ENCODE measurements at regions not wholly inside any gene's neighbourhood (a gene's known extent, or its start where the extent isn't known, plus 50 kb on each side); places are given as distances from the start of the nearest gene placed in this dataset.

DNA sequence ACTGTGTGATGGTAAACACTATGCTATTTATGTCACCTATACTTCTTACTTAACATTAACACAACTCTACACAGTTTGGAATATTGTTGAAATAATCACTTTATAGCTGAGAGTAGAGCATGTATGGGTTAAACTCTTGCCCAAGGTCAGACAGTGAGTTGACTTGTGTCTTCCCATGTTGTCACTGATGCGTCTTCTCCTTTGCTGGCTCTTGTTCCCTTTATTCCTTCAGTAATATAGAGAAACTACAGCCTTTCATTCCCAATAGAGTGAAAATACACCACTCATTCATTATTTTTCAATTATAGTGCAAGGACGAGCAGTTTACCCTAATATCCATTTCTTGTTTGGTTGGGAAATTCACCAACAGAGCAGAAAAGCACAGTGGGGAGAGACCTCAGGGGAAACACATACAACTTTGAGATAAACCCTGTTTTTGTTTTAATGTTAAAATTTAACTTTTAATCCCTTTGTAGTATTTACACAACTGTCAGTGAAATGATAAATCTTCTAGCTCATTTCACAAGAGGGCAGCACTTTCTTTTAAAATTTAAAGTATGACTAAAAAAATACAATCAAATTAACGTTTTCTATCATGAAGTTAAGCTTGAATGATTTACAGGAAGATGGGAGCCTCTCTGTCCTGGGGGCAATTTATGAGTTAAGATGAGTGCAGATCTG, 363.0 kb downstream of the UTRN start (continued):
- TF ChIP-seq, protein P1, sequence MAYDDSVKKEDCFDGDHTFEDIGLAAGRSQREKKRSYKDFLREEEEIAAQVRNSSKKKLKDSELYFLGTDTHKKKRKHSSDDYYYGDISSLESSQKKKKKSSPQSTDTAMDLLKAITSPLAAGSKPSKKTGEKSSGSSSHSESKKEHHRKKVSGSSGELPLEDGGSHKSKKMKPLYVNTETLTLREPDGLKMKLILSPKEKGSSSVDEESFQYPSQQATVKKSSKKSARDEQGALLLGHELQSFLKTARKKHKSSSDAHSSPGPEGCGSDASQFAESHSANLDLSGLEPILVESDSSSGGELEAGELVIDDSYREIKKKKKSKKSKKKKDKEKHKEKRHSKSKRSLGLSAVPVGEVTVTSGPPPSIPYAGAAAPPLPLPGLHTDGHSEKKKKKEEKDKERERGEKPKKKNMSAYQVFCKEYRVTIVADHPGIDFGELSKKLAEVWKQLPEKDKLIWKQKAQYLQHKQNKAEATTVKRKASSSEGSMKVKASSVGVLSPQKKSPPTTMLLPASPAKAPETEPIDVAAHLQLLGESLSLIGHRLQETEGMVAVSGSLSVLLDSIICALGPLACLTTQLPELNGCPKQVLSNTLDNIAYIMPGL (CRISPR knock-in tag; IDR thresholded peaks at IDR 0.05; ENCODE audit: borderline replicate concordance in 1 of 2, low read depth in 1 of 2): no peak; a peak in 1 of 4 replicates
- TF ChIP-seq NFATC3 (CRISPR knock-in tag; IDR thresholded peaks at IDR 0.05): no peak
- no peak for TF ChIP-seq NFKB2 (CRISPR knock-in tag; IDR thresholded peaks at IDR 0.05; ENCODE audit: borderline replicate concordance)
- no peak; the same call in 1 of the 2 replicates for TF ChIP-seq MIXL1 (CRISPR knock-in tag; IDR thresholded peaks at IDR 0.05)
- TF ChIP-seq U2AF1 (optimal IDR thresholded peaks at IDR 0.05; ENCODE audit: low read depth, low read length): no peak
- TF ChIP-seq RFX5 (IDR thresholded peaks at IDR 0.05; ENCODE audit: low read depth, low read length): no peak
- no peak for TF ChIP-seq ZNF12 (CRISPR knock-in tag; IDR thresholded peaks at IDR 0.05)
- TF ChIP-seq, protein P2, sequence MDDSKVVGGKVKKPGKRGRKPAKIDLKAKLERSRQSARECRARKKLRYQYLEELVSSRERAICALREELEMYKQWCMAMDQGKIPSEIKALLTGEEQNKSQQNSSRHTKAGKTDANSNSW (CRISPR knock-in tag; IDR thresholded peaks at IDR 0.05; ENCODE audit: borderline replicate concordance): no peak
- no peak for TF ChIP-seq ZNF761 (CRISPR knock-in tag; conservative IDR thresholded peaks at IDR 0.05)
- no peak for TF ChIP-seq PAWR (CRISPR knock-in tag; IDR thresholded peaks at IDR 0.05; ENCODE audit: borderline replicate concordance)
- no peak for TF ChIP-seq KAT2B (IDR thresholded peaks at IDR 0.05; ENCODE audit: borderline replicate concordance, low read depth, low read length)
- TF ChIP-seq MATR3 (CRISPR knock-in tag; IDR thresholded peaks at IDR 0.05): no peak
- no peak for TF ChIP-seq SPEN (CRISPR knock-in tag; IDR thresholded peaks at IDR 0.05; ENCODE audit: low read depth)
- TF ChIP-seq, protein P3, sequence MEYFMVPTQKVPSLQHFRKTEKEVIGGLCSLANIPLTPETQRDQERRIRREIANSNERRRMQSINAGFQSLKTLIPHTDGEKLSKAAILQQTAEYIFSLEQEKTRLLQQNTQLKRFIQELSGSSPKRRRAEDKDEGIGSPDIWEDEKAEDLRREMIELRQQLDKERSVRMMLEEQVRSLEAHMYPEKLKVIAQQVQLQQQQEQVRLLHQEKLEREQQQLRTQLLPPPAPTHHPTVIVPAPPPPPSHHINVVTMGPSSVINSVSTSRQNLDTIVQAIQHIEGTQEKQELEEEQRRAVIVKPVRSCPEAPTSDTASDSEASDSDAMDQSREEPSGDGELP (IDR thresholded peaks at IDR 0.05; ENCODE audit: borderline replicate concordance, low read depth): no peak
- TF ChIP-seq HES4 (CRISPR knock-in tag; IDR thresholded peaks at IDR 0.05; ENCODE audit: borderline replicate concordance): no peak
- TF ChIP-seq AGO2 (optimal IDR thresholded peaks at IDR 0.05; ENCODE audit: low read depth, low read length): no peak
- TF ChIP-seq ZNF562 (CRISPR knock-in tag; IDR thresholded peaks at IDR 0.05; ENCODE audit: borderline replicate concordance): no peak
- TF ChIP-seq KLF11 (CRISPR knock-in tag; IDR thresholded peaks at IDR 0.05): no peak
- no peak for TF ChIP-seq ZNF776 (CRISPR knock-in tag; IDR thresholded peaks at IDR 0.05)
- TF ChIP-seq, protein P4, sequence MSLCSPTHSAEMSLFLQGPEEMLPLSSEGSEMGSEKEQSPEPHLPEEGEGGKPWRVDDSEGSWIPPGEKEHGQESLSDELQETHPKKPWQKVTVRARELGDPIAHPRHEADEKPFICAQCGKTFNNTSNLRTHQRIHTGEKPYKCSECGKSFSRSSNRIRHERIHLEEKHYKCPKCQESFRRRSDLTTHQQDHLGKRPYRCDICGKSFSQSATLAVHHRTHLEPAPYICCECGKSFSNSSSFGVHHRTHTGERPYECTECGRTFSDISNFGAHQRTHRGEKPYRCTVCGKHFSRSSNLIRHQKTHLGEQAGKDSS (CRISPR knock-in tag; IDR thresholded peaks at IDR 0.05; ENCODE audit: borderline replicate concordance, low read depth): no peak
- TF ChIP-seq ZNF552 (CRISPR knock-in tag; IDR thresholded peaks at IDR 0.05; ENCODE audit: borderline replicate concordance): no peak
- TF ChIP-seq, protein P5, sequence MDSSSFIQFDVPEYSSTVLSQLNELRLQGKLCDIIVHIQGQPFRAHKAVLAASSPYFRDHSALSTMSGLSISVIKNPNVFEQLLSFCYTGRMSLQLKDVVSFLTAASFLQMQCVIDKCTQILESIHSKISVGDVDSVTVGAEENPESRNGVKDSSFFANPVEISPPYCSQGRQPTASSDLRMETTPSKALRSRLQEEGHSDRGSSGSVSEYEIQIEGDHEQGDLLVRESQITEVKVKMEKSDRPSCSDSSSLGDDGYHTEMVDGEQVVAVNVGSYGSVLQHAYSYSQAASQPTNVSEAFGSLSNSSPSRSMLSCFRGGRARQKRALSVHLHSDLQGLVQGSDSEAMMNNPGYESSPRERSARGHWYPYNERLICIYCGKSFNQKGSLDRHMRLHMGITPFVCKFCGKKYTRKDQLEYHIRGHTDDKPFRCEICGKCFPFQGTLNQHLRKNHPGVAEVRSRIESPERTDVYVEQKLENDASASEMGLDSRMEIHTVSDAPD (CRISPR knock-in tag; IDR thresholded peaks at IDR 0.05): no peak
- no peak for TF ChIP-seq SRSF1 (optimal IDR thresholded peaks at IDR 0.05; ENCODE audit: low read depth, low read length)
- no peak for TF ChIP-seq ZMAT3 (CRISPR knock-in tag; conservative IDR thresholded peaks at IDR 0.05)
- TF ChIP-seq ZSCAN12 (CRISPR knock-in tag; IDR thresholded peaks at IDR 0.05): 0 out of 2 replicates have a peak, but pooled peaks have one; percentile 67

Measured in HepG2 (cell line).